ENCODE measurements at regions not wholly inside any gene's neighbourhood (a gene's known extent, or its start where the extent isn't known, plus 50 kb on each side); places are given as distances from the start of the nearest gene placed in this dataset.

DNA sequence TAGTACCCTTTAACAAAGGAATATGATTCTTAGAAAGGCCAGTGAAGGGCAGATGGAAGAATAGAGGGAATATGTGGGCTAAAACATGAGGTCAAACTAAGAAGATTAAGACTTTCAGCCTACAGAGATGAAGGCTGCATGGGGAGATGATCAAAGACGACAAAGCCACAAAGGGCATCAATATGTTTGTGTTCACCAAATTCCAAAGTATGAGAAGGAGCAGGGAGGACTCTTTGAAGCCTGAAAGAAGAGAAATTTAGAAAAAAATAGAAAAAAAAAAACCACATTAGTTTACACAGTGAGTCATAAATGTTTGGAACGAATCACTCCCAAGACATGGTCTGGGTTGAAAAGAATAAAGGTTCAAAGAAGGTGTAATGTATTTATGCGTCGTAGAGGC lies 131.8 kb downstream of the NEDD1 start:
- H2AFZ ChIP-seq (ENCODE audit: control insufficient read depth, low read length) = no peak overlapping the region
- H3K9me3 ChIP-seq (ENCODE audit: control insufficient read depth, low read depth, low read length) = no peaks in the 10 kb centered on the region
- no peak for TF ChIP-seq EZH2 (IDR thresholded peaks at IDR 0.05; ENCODE audit: low read length)
- TF ChIP-seq, protein P1, sequence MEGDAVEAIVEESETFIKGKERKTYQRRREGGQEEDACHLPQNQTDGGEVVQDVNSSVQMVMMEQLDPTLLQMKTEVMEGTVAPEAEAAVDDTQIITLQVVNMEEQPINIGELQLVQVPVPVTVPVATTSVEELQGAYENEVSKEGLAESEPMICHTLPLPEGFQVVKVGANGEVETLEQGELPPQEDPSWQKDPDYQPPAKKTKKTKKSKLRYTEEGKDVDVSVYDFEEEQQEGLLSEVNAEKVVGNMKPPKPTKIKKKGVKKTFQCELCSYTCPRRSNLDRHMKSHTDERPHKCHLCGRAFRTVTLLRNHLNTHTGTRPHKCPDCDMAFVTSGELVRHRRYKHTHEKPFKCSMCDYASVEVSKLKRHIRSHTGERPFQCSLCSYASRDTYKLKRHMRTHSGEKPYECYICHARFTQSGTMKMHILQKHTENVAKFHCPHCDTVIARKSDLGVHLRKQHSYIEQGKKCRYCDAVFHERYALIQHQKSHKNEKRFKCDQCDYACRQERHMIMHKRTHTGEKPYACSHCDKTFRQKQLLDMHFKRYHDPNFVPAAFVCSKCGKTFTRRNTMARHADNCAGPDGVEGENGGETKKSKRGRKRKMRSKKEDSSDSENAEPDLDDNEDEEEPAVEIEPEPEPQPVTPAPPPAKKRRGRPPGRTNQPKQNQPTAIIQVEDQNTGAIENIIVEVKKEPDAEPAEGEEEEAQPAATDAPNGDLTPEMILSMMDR (optimal IDR thresholded peaks at IDR 0.05 in 1 of 3, IDR thresholded peaks at IDR 0.05 in 1 of 3, conservative IDR thresholded peaks at IDR 0.05 in 1 of 3; ENCODE audit: extremely low read depth in 1 of 3, insufficient read depth in 2 of 3, low read length in 3 of 3) = no peak
- H3K27ac ChIP-seq (ENCODE audit: control insufficient read depth, insufficient read depth, low read length) = no peak overlapping the region
- no peak overlapping the region for H3K4me3 ChIP-seq (ENCODE audit: control insufficient read depth in 2 of 3, extremely low read depth in 1 of 3, insufficient read depth in 2 of 3, low read depth in 1 of 3, low read length in 3 of 3)
- no peaks in the 10 kb centered on the region for H4K20me1 ChIP-seq (ENCODE audit: control insufficient read depth, extremely low read depth, insufficient read depth, low read length)
- no peaks in the 10 kb centered on the region for H3K27me3 ChIP-seq (ENCODE audit: control insufficient read depth, extremely low read depth, insufficient read depth, low read length)
- dilution Hi-C loops (cut with MboI; ENCODE audit: extremely low pct_ligation_motif_present, low sequenced_read_pairs) = no loop called here
- FAIRE-seq (no peak), DNase-seq (ENCODE audit: low read depth, low spot score) (no peak)
- no peaks in the 10 kb centered on the region for H3K36me3 ChIP-seq (ENCODE audit: control insufficient read depth in 2 of 2, extremely low read depth in 1 of 2, insufficient read depth in 2 of 2, low read length in 2 of 2)
- H3K4me1 ChIP-seq (ENCODE audit: control insufficient read depth, extremely low read depth, insufficient read depth, low read length) = no peaks in the 10 kb centered on the region
- H3K79me2 ChIP-seq (ENCODE audit: control insufficient read depth, insufficient read depth, low read length) = no peaks in the 10 kb centered on the region
- no peak overlapping the region for H3K4me2 ChIP-seq (ENCODE audit: control insufficient read depth, extremely low read depth, insufficient read depth, low read depth, low read length)
- H3K9me1 ChIP-seq (ENCODE audit: control insufficient read depth, extremely low read depth, insufficient read depth, low read length) = no peaks in the 10 kb centered on the region
- H3K9ac ChIP-seq (ENCODE audit: control insufficient read depth, extremely low read depth, insufficient read depth, low read length) = no peak overlapping the region

DNA sequence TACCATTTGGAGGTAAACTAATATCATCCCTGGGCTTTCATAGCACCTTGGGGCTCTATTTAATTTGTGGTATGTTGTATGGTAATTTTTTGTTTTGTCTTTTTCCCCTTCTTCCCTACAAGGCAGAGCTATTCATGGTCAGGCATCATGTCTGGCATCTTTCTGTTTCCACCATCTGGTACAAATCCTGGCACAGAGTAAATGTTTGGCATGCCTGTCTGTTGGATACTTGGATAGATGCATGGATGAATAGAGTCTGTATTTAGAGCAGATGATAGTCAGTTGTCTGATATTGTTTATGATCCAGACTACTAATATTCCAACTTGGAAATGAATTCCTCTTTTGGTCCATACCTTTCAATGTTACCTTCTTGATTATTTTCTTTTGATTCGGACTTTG lies 139.8 kb downstream of the NEDD1 start:
- Histone ChIP-seq H3K9me1 (ENCODE audit: control insufficient read depth, extremely low read depth, insufficient read depth, low read length) (no peaks in the 10 kb centered on the region), H3K9me3 (ENCODE audit: control insufficient read depth, low read depth, low read length) (no peaks in the 10 kb centered on the region), H2AFZ (ENCODE audit: control insufficient read depth, low read length) (no peak overlapping the region), H3K27ac (ENCODE audit: control insufficient read depth, insufficient read depth, low read length) (no peak overlapping the region), H3K4me2 (ENCODE audit: control insufficient read depth, extremely low read depth, insufficient read depth, low read depth, low read length) (no peak overlapping the region), H4K20me1 (ENCODE audit: control insufficient read depth, extremely low read depth, insufficient read depth, low read length) (no peaks in the 10 kb centered on the region), H3K36me3 (ENCODE audit: control insufficient read depth in 2 of 2, extremely low read depth in 1 of 2, insufficient read depth in 2 of 2, low read length in 2 of 2) (no peaks in the 10 kb centered on the region), H3K27me3 (ENCODE audit: control insufficient read depth, extremely low read depth, insufficient read depth, low read length) (no peaks in the 10 kb centered on the region), H3K4me1 (ENCODE audit: control insufficient read depth, extremely low read depth, insufficient read depth, low read length) (no peaks in the 10 kb centered on the region), H3K9ac (ENCODE audit: control insufficient read depth, extremely low read depth, insufficient read depth, low read length) (no peak overlapping the region), H3K4me3 (ENCODE audit: control insufficient read depth in 2 of 3, extremely low read depth in 1 of 3, insufficient read depth in 2 of 3, low read depth in 1 of 3, low read length in 3 of 3) (no peak overlapping the region), H3K79me2 (ENCODE audit: control insufficient read depth, insufficient read depth, low read length) (no peaks in the 10 kb centered on the region)
- dilution Hi-C loops (cut with MboI; ENCODE audit: extremely low pct_ligation_motif_present, low sequenced_read_pairs) = no loop called here
- FAIRE-seq (no peak), DNase-seq (ENCODE audit: low read depth, low spot score) (no peak)
- TF ChIP-seq EZH2 (IDR thresholded peaks at IDR 0.05; ENCODE audit: low read length) = no peak
- TF ChIP-seq, protein P1 (optimal IDR thresholded peaks at IDR 0.05 in 1 of 3, IDR thresholded peaks at IDR 0.05 in 1 of 3, conservative IDR thresholded peaks at IDR 0.05 in 1 of 3; ENCODE audit: extremely low read depth in 1 of 3, insufficient read depth in 2 of 3, low read length in 3 of 3) = no peak
